PC-3 (cell line): ENCODE measurements at regions not wholly inside any gene's neighbourhood (a gene's known extent, or its start where the extent isn't known, plus 50 kb on each side); places are given as distances from the start of the nearest gene placed in this dataset.
A peak's percentile ranks its signal among the peaks of the same experiment; 100 is the strongest.

Source experiments
- ATAC-seq: fragments of 200-7000 bp; cut with Tn5 transposase; 2 replicates; pipeline ENCODE4 v1.9.1; 2020; ENCODE audit warnings: mild to moderate bottlenecking, moderate library complexity
- BruUV-seq: library from RNA; stranded (reverse); fragments of 400-500 nt; replicated peaks from 2 replicates; lab custom pipeline; 2021; lab: Mats Ljungman, UMichigan
- CTCF ChIA-PET: fragments of 300-600 bp; sonication (Branson Sonifier 250); formaldehyde crosslinking; loops from one replicate; lab custom pipeline; 2022; ENCODE audit warnings: antibody characterized with exemption; lab: Charles Lee
- POLR2A ChIA-PET: fragments of 300-600 bp; sonication (Branson Sonifier 250); formaldehyde crosslinking; loops from one replicate; lab custom pipeline; 2022; ENCODE audit warnings: antibody characterized with exemption; ENCODE audit not compliant: unreplicated experiment; lab: Charles Lee
- DNase-seq: peaks from one replicate; pipeline ENCODE4 v3.0.0-alpha.2; 2015
- H2AFZ ChIP-seq: fragments of 300-600 bp; sonication (generic); 2 replicates; pipeline ENCODE4 v1.6.0; 2016; ENCODE audit warnings: antibody characterized with exemption, low read length
- H3F3A ChIP-seq: fragments of 300-600 bp; sonication (generic); one replicate; pipeline ENCODE4 v1.6.0; 2017; ENCODE audit warnings: antibody characterized with exemption, low read length, control low read depth, mild to moderate bottlenecking; ENCODE audit not compliant: unreplicated experiment
- H3K27ac ChIP-seq: fragments of 300-600 bp; sonication (generic); 2 replicates; pipeline ENCODE4 v1.5.1; 2016; ENCODE audit warnings: mild to moderate bottlenecking, low read length
- H3K27me3 ChIP-seq: fragments of 300-600 bp; sonication (generic); 2 replicates; pipeline ENCODE4 v1.6.1; 2016; ENCODE audit warnings: low read length, mixed read lengths
- H3K36me3 ChIP-seq: fragments of 300-600 bp; sonication (generic); 2 replicates; pipeline ENCODE4 v1.6.1; 2016; ENCODE audit warnings: low read depth, mixed run types, low read length, mixed read lengths
- H3K4me1 ChIP-seq: fragments of 300-600 bp; sonication (generic); 2 replicates; pipeline ENCODE4 v1.5.1; 2016; ENCODE audit warnings: low read length; ENCODE audit not compliant: insufficient read depth
- H3K4me2 ChIP-seq: fragments of 300-600 bp; sonication (generic); 2 replicates; pipeline ENCODE4 v1.6.0; 2016; ENCODE audit warnings: low read length
- H3K4me3 ChIP-seq: fragments of 300-600 bp; sonication (generic); 2 replicates; pipeline ENCODE4 v1.5.1; 2016; ENCODE audit warnings: mild to moderate bottlenecking, low read length, mixed read lengths
- H3K79me2 ChIP-seq: fragments of 300-600 bp; sonication (generic); 2 replicates; pipeline ENCODE4 v1.6.1; 2017; ENCODE audit warnings: low read length, mixed read lengths
- H3K9ac ChIP-seq: fragments of 300-600 bp; sonication (generic); 2 replicates; pipeline ENCODE4 v1.6.0; 2016; ENCODE audit warnings: mild to moderate bottlenecking, low read length
- H3K9me2 ChIP-seq: fragments of 300-600 bp; sonication (generic); replicated peaks from 2 replicates; pipeline ENCODE4 v1.6.1; 2016; ENCODE audit warnings: mixed run types, low read length, mixed read lengths
- H3K9me3 ChIP-seq: fragments of 300-600 bp; sonication (generic); 2 replicates; pipeline ENCODE4 v1.6.1; 2016; ENCODE audit warnings: low read length, mixed read lengths
- H4K20me1 ChIP-seq: fragments of 300-600 bp; sonication (generic); 2 replicates; pipeline ENCODE4 v1.6.1; 2016; ENCODE audit warnings: low read length, mixed read lengths
- EZH2 ChIP-seq: fragments of 300-600 bp; sonication (generic); IDR thresholded peaks from one replicate; pipeline ENCODE4 v1.6.1; 2017; ENCODE audit warnings: antibody characterized with exemption, mild to moderate bottlenecking, low read length; ENCODE audit not compliant: unreplicated experiment
- EZH2phosphoT487 ChIP-seq: fragments of 300-600 bp; sonication (generic); IDR thresholded peaks from 2 replicates; pipeline ENCODE4 v1.6.1; 2018; ENCODE audit warnings: mild to moderate bottlenecking, antibody characterized with exemption, low read length, borderline replicate concordance
- intact Hi-C: fragments of 100-400 bp; cut with micrococcal nuclease; formaldehyde crosslinking; loops from 2 replicates; pipeline ENCODE4 v1.9.0; 2023
- TF ChIP-seq, protein P1 (sequence below): fragments of 300-600 bp; sonication (generic); conservative IDR thresholded peaks from 2 replicates; pipeline ENCODE4 v1.5.1; 2017; ENCODE audit warnings: antibody characterized with exemption, low read depth, mild to moderate bottlenecking, low read length

DNA sequence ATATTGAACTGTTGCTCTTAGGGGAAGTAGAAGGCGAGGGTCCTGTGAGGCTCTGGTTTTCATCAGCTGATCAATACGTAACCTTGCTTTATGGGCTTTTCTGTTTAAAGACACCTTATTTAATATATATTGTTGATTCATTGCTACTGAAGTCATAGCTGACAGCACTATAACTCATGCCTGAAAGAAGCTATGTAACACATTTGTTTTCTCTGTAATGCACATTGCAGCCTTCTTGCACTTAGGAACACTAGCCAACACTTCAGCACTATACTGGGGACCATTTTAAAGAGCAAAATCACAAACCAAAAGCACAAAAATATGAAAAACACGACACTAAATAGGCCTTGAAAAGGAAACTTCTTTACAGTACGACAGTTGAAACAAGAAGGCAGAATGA lies 135.7 kb downstream of the TTC6 start:
- H3K79me2 ChIP-seq, result no peaks in the 10 kb centered on the region
- H3K9me2 ChIP-seq, result no peaks in the 10 kb centered on the region
- intact Hi-C loops, result no loop called here
- H3K9me3 ChIP-seq, result no peaks in the 10 kb centered on the region
- H3K27me3 ChIP-seq, result no peaks in the 10 kb centered on the region
- no peak overlapping the region for H3K9ac ChIP-seq
- CTCF ChIA-PET, result no interaction called here
- POLR2A ChIA-PET, result no interaction called here
- no peak overlapping the region for H3K4me3 ChIP-seq
- no TSS peak for BruUV-seq
- no peak for ATAC-seq
- TF ChIP-seq EZH2 (no peak), EZH2phosphoT487 (no peak)
- TF ChIP-seq, protein P1, sequence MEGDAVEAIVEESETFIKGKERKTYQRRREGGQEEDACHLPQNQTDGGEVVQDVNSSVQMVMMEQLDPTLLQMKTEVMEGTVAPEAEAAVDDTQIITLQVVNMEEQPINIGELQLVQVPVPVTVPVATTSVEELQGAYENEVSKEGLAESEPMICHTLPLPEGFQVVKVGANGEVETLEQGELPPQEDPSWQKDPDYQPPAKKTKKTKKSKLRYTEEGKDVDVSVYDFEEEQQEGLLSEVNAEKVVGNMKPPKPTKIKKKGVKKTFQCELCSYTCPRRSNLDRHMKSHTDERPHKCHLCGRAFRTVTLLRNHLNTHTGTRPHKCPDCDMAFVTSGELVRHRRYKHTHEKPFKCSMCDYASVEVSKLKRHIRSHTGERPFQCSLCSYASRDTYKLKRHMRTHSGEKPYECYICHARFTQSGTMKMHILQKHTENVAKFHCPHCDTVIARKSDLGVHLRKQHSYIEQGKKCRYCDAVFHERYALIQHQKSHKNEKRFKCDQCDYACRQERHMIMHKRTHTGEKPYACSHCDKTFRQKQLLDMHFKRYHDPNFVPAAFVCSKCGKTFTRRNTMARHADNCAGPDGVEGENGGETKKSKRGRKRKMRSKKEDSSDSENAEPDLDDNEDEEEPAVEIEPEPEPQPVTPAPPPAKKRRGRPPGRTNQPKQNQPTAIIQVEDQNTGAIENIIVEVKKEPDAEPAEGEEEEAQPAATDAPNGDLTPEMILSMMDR, result no peak
- no peaks in the 10 kb centered on the region for H3F3A ChIP-seq
- no peaks in the 10 kb centered on the region for H3K36me3 ChIP-seq
- no peak overlapping the region for H3K4me2 ChIP-seq
- DNase-seq, result no peak
- no peaks in the 10 kb centered on the region for H3K4me1 ChIP-seq
- H2AFZ ChIP-seq, result no peak overlapping the region
- H4K20me1 ChIP-seq, result no peaks in the 10 kb centered on the region
- H3K27ac ChIP-seq, result no peak overlapping the region

DNA sequence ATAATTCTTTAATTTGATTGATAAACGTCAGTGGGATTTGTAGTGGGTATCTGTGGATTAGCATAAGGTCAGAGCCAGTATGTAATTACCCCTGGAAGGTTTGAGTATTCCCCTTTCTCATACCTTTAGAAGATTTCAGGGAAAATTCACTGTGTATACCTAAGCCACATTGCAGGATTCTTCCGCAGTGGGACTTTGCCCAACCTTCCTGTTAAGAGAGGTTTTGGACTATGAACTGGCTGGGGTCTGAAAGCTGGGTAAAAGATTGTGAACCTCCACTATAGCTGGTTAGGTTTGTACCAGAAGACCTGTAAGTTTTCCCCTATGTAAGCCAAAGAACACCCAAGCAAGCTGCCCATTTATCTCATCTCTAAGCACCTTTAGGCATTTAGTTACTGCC lies 150.2 kb downstream of the TTC6 start:
- H3K79me2 ChIP-seq, result no peaks in the 10 kb centered on the region
- ChIA-PET POLR2A (interaction anchor here (0.8 kb wide), 1 partner anchor 14 kb away, joined by 3 read pairs; no protein-coding TSS in a partner anchor), CTCF (no interaction called here)
- no peaks in the 10 kb centered on the region for H3K36me3 ChIP-seq
- ATAC-seq (no peak), DNase-seq (no peak)
- no peaks in the 10 kb centered on the region for H3K27me3 ChIP-seq
- no peak overlapping the region for H3K27ac ChIP-seq
- H3K4me3 ChIP-seq, result no peak overlapping the region
- intact Hi-C loops, result no loop called here
- H3K9me3 ChIP-seq, result no peaks in the 10 kb centered on the region
- no peaks in the 10 kb centered on the region for H4K20me1 ChIP-seq
- no peak overlapping the region for H2AFZ ChIP-seq
- TF ChIP-seq, protein P1, result no peak
- no peak overlapping the region for H3K9ac ChIP-seq
- H3F3A ChIP-seq, result no peaks in the 10 kb centered on the region
- no peak overlapping the region for H3K4me2 ChIP-seq
- no peaks in the 10 kb centered on the region for H3K4me1 ChIP-seq
- H3K9me2 ChIP-seq, result no peaks in the 10 kb centered on the region
- BruUV-seq, result no TSS peak

DNA sequence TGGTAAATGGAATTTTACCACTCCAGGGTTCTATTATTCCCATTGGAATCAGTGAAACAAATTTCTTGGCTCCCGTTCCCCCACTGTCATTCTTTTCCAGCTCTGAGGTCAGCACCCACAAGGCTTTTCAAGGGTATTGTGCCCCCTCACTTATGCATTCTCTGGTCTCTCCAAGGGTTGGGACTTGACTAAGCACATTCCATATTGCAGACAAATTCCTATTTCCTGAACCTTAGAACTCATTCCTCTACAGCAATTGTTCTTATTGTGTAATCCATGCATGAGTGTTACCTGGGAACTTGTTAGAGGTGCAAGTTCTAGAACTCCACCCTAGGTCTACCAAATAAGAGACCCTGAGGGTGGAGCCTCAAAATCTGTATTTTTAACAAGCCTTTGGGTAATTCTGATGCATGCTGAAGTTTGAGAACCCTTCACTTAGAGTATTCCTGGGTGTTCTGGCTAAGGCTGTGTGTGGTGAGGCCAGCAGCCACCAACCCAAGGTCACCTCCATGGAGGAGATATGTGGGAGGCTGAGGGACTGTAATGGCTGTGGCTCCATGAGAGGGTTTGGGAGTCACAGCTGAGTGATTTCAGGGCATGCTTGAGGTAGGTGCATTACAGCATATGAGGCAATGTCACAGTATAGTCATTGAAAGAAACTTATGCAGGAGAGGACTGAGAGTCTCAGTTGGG lies 150.9 kb downstream of the TTC6 start:
- POLR2A ChIA-PET, result interaction anchor here (0.8 kb wide), 1 partner anchor 15 kb away, joined by 3 read pairs; no protein-coding TSS in a partner anchor
- TF ChIP-seq, protein P1, result no peak
- TF ChIP-seq EZH2phosphoT487 (no peak), EZH2 (no peak)
- H3F3A ChIP-seq, result no peaks in the 10 kb centered on the region
- no peak for ATAC-seq
- CTCF ChIA-PET, result no interaction called here
- no peaks in the 10 kb centered on the region for H3K9me3 ChIP-seq
- no peak overlapping the region for H2AFZ ChIP-seq
- BruUV-seq, result no TSS peak
- no peaks in the 10 kb centered on the region for H3K9me2 ChIP-seq
- no peaks in the 10 kb centered on the region for H3K36me3 ChIP-seq
- H3K79me2 ChIP-seq, result no peaks in the 10 kb centered on the region
- no peak overlapping the region for H3K27ac ChIP-seq
- H4K20me1 ChIP-seq, result no peaks in the 10 kb centered on the region
- DNase-seq, result peak; percentile 2
- no peak overlapping the region for H3K9ac ChIP-seq
- no peaks in the 10 kb centered on the region for H3K4me1 ChIP-seq
- no peak overlapping the region for H3K4me3 ChIP-seq
- intact Hi-C loops, result no loop called here
- no peaks in the 10 kb centered on the region for H3K27me3 ChIP-seq
- no peak overlapping the region for H3K4me2 ChIP-seq
